H9 (cell line): ENCODE measurements at regions not wholly inside any gene's neighbourhood (a gene's known extent, or its start where the extent isn't known, plus 50 kb on each side); places are given as distances from the start of the nearest gene placed in this dataset.

Experiments used
- DNase-seq: peaks from one replicate; pipeline ENCODE4 v3.0.0-alpha.2; 2017
- H2AFZ ChIP-seq: one replicate; pipeline ENCODE4 v1.6.1; 2013; ENCODE audit warnings: mild to moderate bottlenecking, low read length, control low read depth, moderate library complexity
- H2AK5ac ChIP-seq: 2 replicates; pipeline ENCODE4 v1.6.1; 2013; ENCODE audit warnings: low read length, control low read depth, mixed read lengths; ENCODE audit not compliant: insufficient read length
- H2BK120ac ChIP-seq: one replicate; pipeline ENCODE4 v1.6.1; 2013; ENCODE audit warnings: low read depth, mild to moderate bottlenecking, low read length, control low read depth, inconsistent platforms; ENCODE audit not compliant: poor library complexity, severe bottlenecking
- H2BK12ac ChIP-seq: 2 replicates; pipeline ENCODE4 v1.6.1; 2013; ENCODE audit warnings: low read length, control low read depth, mixed read lengths, low read depth; ENCODE audit not compliant: insufficient read length
- H2BK15ac ChIP-seq: 2 replicates; pipeline ENCODE4 v1.6.1; 2013; ENCODE audit warnings: low read depth, low read length, control low read depth
- H2BK20ac ChIP-seq: one replicate; pipeline ENCODE4 v1.6.1; 2013; ENCODE audit warnings: low read depth, mild to moderate bottlenecking, low read length, control low read depth, inconsistent platforms; ENCODE audit not compliant: poor library complexity, severe bottlenecking
- H2BK5ac ChIP-seq: 2 replicates; pipeline ENCODE4 v1.6.1; 2013; ENCODE audit warnings: low read length, control low read depth, mixed read lengths; ENCODE audit not compliant: insufficient read length
- H3K14ac ChIP-seq: 2 replicates; pipeline ENCODE4 v1.6.1; 2013; ENCODE audit warnings: low read length, control low read depth; ENCODE audit not compliant: insufficient read depth
- H3K18ac ChIP-seq: 2 replicates; pipeline ENCODE4 v1.6.1; 2013; ENCODE audit warnings: low read depth, mild to moderate bottlenecking, mixed read lengths, low read length, control low read depth; ENCODE audit not compliant: insufficient read length
- H3K23ac ChIP-seq: 2 replicates; pipeline ENCODE4 v1.6.1; 2013; ENCODE audit warnings: low read length, control low read depth, mixed read lengths, low read depth; ENCODE audit not compliant: insufficient read length
- H3K23me2 ChIP-seq: 2 replicates; pipeline ENCODE4 v1.6.1; 2013; ENCODE audit warnings: low read depth, mild to moderate bottlenecking, mixed read lengths, low read length, control low read depth; ENCODE audit not compliant: insufficient read length, poor library complexity, severe bottlenecking
- H3K27ac ChIP-seq: 2 replicates; pipeline ENCODE4 v1.5.1; 2013; ENCODE audit warnings: low read length, control low read depth, mixed read lengths, low read depth; ENCODE audit not compliant: insufficient read length
- H3K27me3 ChIP-seq: 2 replicates; pipeline ENCODE4 v1.6.1; 2013; ENCODE audit warnings: low read length, control low read depth, inconsistent platforms; ENCODE audit not compliant: insufficient read depth
- H3K4ac ChIP-seq: 2 replicates; pipeline ENCODE4 v1.6.1; 2013; ENCODE audit warnings: low read depth, mild to moderate bottlenecking, control low read depth, inconsistent platforms, low read length, moderate library complexity
- H3K4me1 ChIP-seq: 2 replicates; pipeline ENCODE4 v1.6.1; 2013; ENCODE audit warnings: low read length, control low read depth, inconsistent platforms; ENCODE audit not compliant: insufficient read depth
- H3K4me2 ChIP-seq: 2 replicates; pipeline ENCODE4 v1.6.1; 2013; ENCODE audit warnings: low read length, control low read depth, mixed read lengths; ENCODE audit not compliant: insufficient read length, insufficient read depth
- H3K56ac ChIP-seq: 2 replicates; pipeline ENCODE4 v1.6.1; 2013; ENCODE audit warnings: low read depth, mild to moderate bottlenecking, mixed read lengths, low read length, control low read depth; ENCODE audit not compliant: insufficient read length
- H3K79me1 ChIP-seq: 2 replicates; pipeline ENCODE4 v1.6.1; 2013; ENCODE audit warnings: low read depth, mild to moderate bottlenecking, moderate library complexity, low read length, control low read depth, inconsistent platforms; ENCODE audit not compliant: insufficient read depth, poor library complexity, severe bottlenecking
- H3K79me2 ChIP-seq: 2 replicates; pipeline ENCODE4 v1.6.1; 2013; ENCODE audit warnings: low read length, control low read depth, inconsistent platforms; ENCODE audit not compliant: insufficient read depth
- H3K9ac ChIP-seq: 2 replicates; pipeline ENCODE4 v1.6.1; 2013; ENCODE audit warnings: low read length, control low read depth, mixed read lengths; ENCODE audit not compliant: insufficient read length; ENCODE audit errors: extremely low read depth
- H3K9me3 ChIP-seq: one replicate; pipeline ENCODE4 v1.6.1; 2013; ENCODE audit warnings: low read depth, low read length, inconsistent platforms; ENCODE audit not compliant: control insufficient read depth
- H3T11ph ChIP-seq: one replicate; pipeline ENCODE4 v1.6.1; 2013; ENCODE audit warnings: mild to moderate bottlenecking, low read length, control low read depth, inconsistent platforms
- H4K20me1 ChIP-seq: one replicate; pipeline ENCODE4 v1.6.1; 2013; ENCODE audit not compliant: control insufficient read depth, insufficient read length, insufficient read depth
- H4K5ac ChIP-seq: 2 replicates; pipeline ENCODE4 v1.6.1; 2013; ENCODE audit warnings: low read depth, mild to moderate bottlenecking, mixed read lengths, low read length, control low read depth; ENCODE audit not compliant: insufficient read length
- H4K8ac ChIP-seq: replicated peaks from 2 replicates; pipeline ENCODE4 v1.6.1; 2013; ENCODE audit warnings: low read length, control low read depth, mixed read lengths, low read depth; ENCODE audit not compliant: insufficient read length
- H4K91ac ChIP-seq: 2 replicates; pipeline ENCODE4 v1.6.1; 2013; ENCODE audit warnings: low read depth, mild to moderate bottlenecking, moderate library complexity, mixed read lengths, low read length, control low read depth; ENCODE audit not compliant: insufficient read length
- H3K27ac Mint-ChIP-seq, 3 experiments: 2 replicates in 2 of 3; 3 replicates in 1 of 3; pipeline ENCODE4 v1.8.0; 2020 to 2021; ENCODE audit warnings: mixed read lengths in 3 of 3, mild to moderate bottlenecking in 1 of 3, moderate library complexity in 1 of 3
- H3K27me3 Mint-ChIP-seq: 2 replicates; pipeline ENCODE4 v1.8.0; 2021; ENCODE audit warnings: low read depth, mild to moderate bottlenecking, moderate library complexity, mixed read lengths
- H3K36me3 Mint-ChIP-seq, 3 experiments: 2 replicates in 2 of 3; 3 replicates in 1 of 3; pipeline ENCODE4 v1.8.0; 2020 to 2021; ENCODE audit warnings: low read depth in 3 of 3, mixed read lengths in 3 of 3; ENCODE audit not compliant: insufficient read depth in 1 of 3
- H3K4me1 Mint-ChIP-seq, 2 experiments: 2 replicates each; pipeline ENCODE4 v1.8.0; 2020; ENCODE audit warnings: mixed read lengths in 2 of 2
- H3K4me3 Mint-ChIP-seq, 2 experiments: 2 replicates in 1 of 2; 3 replicates in 1 of 2; pipeline ENCODE4 v1.8.0; 2020 to 2021; ENCODE audit warnings: mild to moderate bottlenecking in 2 of 2, mixed read lengths in 2 of 2, moderate library complexity in 1 of 2
- H3K9me3 Mint-ChIP-seq, 2 experiments: 2 replicates in 1 of 2; 3 replicates in 1 of 2; pipeline ENCODE4 v1.8.0; 2020; ENCODE audit warnings: mild to moderate bottlenecking in 2 of 2, mixed read lengths in 2 of 2, moderate library complexity in 1 of 2
- WGBS: extraction: QIAGEN DNeasy Blood & Tissue Kit; methylation state at CpG from one replicate; pipeline ENCODE4 v1.1.7; 2013; ENCODE audit warnings: missing lambda C conversion rate, low lambda C conversion rate, mixed read lengths; ENCODE audit not compliant: insufficient read length; ENCODE audit errors: extremely low coverage; 5-methylcytosine and 5-hydroxymethylcytosine counted together
- TF ChIP-seq, protein P1 (sequence below): fragments of 200-600 bp; sonication (generic); conservative IDR thresholded peaks from 3 replicates; pipeline ENCODE4 v1.8.0; 2021; ENCODE audit warnings: antibody characterized with exemption, mild to moderate bottlenecking

DNA sequence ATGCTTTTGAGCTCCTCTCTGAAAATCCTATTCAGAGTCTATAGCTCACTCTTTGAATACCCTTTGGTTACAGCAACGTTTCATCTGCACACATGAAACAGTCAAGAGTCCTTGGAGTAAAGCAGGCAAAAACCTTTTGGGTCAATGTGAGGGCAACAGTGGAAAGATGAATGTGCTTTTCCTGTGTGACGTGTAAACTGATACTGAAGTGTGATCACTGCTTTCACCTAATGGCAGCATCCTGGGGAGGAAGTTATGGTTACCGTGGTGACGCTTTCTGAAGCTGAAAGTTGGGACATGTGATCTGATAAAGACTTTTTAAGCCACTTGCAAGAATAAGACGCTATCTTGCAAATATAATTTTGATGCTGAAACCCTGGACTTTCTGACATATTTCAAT is 160.0 kb downstream of the SEC16B start:
- no peak overlapping the region for H2BK120ac ChIP-seq
- H3K4ac ChIP-seq, result no peak overlapping the region
- DNase-seq, result no peak
- Mint-ChIP-seq H3K4me3 (no peak overlapping the region), H3K27me3 (peaks cover 2% of the 10 kb centered on the region), H3K27ac (no peak overlapping the region), H3K36me3 (peaks cover 0 to 6% (median 3%) of the 10 kb centered on the region in 3 experiments; a peak in 6 of 7 replicates), H3K4me1 (peaks cover 4 to 6% of the 10 kb centered on the region in 2 experiments; a peak in 3 of 4 replicates), H3K9me3 (peaks cover 8 to 12% of the 10 kb centered on the region in 2 experiments; a peak in 4 of 5 replicates)
- no peaks in the 10 kb centered on the region for H3K79me2 ChIP-seq
- no peak overlapping the region for H3K56ac ChIP-seq
- H2BK12ac ChIP-seq, result no peak overlapping the region
- H3K18ac ChIP-seq, result no peak overlapping the region
- TF ChIP-seq, protein P1, sequence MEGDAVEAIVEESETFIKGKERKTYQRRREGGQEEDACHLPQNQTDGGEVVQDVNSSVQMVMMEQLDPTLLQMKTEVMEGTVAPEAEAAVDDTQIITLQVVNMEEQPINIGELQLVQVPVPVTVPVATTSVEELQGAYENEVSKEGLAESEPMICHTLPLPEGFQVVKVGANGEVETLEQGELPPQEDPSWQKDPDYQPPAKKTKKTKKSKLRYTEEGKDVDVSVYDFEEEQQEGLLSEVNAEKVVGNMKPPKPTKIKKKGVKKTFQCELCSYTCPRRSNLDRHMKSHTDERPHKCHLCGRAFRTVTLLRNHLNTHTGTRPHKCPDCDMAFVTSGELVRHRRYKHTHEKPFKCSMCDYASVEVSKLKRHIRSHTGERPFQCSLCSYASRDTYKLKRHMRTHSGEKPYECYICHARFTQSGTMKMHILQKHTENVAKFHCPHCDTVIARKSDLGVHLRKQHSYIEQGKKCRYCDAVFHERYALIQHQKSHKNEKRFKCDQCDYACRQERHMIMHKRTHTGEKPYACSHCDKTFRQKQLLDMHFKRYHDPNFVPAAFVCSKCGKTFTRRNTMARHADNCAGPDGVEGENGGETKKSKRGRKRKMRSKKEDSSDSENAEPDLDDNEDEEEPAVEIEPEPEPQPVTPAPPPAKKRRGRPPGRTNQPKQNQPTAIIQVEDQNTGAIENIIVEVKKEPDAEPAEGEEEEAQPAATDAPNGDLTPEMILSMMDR, result no peak
- H3K23me2 ChIP-seq, result no peaks in the 10 kb centered on the region
- H3K9ac ChIP-seq, result no peak overlapping the region
- no CpG with 5 or more reads among the region's 5 CpGs for WGBS
- H3K79me1 ChIP-seq, result no peaks in the 10 kb centered on the region
- no peak overlapping the region for H2BK20ac ChIP-seq
- H3K27ac ChIP-seq, result no peak overlapping the region
- H3K9me3 ChIP-seq, result no peaks in the 10 kb centered on the region
- H4K5ac ChIP-seq, result no peak overlapping the region
- H2BK5ac ChIP-seq, result no peak overlapping the region
- no peak overlapping the region for H4K91ac ChIP-seq
- no peak overlapping the region for H3T11ph ChIP-seq
- no peaks in the 10 kb centered on the region for H4K20me1 ChIP-seq
- no peaks in the 10 kb centered on the region for H3K27me3 ChIP-seq
- H4K8ac ChIP-seq, result no peak overlapping the region
- H2BK15ac ChIP-seq, result no peak overlapping the region
- H3K4me2 ChIP-seq, result no peak overlapping the region
- H3K23ac ChIP-seq, result no peak overlapping the region
- H3K4me1 ChIP-seq, result 0 out of 2 replicates have a peak, but pooled peaks cover 8% of the 10 kb centered on the region
- H3K14ac ChIP-seq, result no peak overlapping the region
- H2AFZ ChIP-seq, result no peak overlapping the region
- no peak overlapping the region for H2AK5ac ChIP-seq
